Stomach (tissue), 8 donors: ENCODE measurements at regions not wholly inside any gene's neighbourhood (a gene's known extent, or its start where the extent isn't known, plus 50 kb on each side); places are given as distances from the start of the nearest gene placed in this dataset.
"Not testable (repeated sequence)": the region's sequence is repeated elsewhere in the genome, so short reads cannot be mapped to it uniquely, and the experiment has no call there.

Source experiments
- DNase-seq, 2 donors: peaks; one replicate each; pipeline versions ENCODE4 v3.0.0 to v3.0.0-alpha.2; 2013 to 2019
- H3K27ac ChIP-seq, 5 donors: fragments of 200-600 bp in 4 of 5; sonication (generic) in 4 of 5; one replicate each; pipeline ENCODE4 v1.5.1; 2013 to 2019; ENCODE audit warnings: mild to moderate bottlenecking in 1 of 5, moderate library complexity in 1 of 5
- H3K27me3 ChIP-seq, 3 donors: fragments of 200-600 bp; sonication (generic); one replicate each; pipeline ENCODE4 v1.5.1; 2017 to 2019; ENCODE audit warnings: mixed run types in 1 of 3
- H3K36me3 ChIP-seq, 4 donors: fragments of 200-600 bp; sonication (generic); 1 replicate in 3 of 4; 2 replicates in 1 of 4; pipeline ENCODE4 v1.5.1; 2016 to 2019
- H3K4me1 ChIP-seq, 4 donors: fragments of 200-600 bp; sonication (generic); one replicate each; pipeline ENCODE4 v1.5.1; 2016 to 2019
- H3K4me3 ChIP-seq, 4 donors: fragments of 200-600 bp; sonication (generic) in 3 of 4; one replicate each; pipeline ENCODE4 v1.5.1; 2016 to 2019; ENCODE audit warnings: mild to moderate bottlenecking in 1 of 4
- H3K9me3 ChIP-seq, 4 donors: fragments of 200-600 bp; sonication (generic); one replicate each; pipeline ENCODE4 v1.5.1; 2016 to 2019
- CTCF ChIP-seq, 7 experiments: fragments of 450-650 bp in 4 of 7; fragments of 200-600 bp in 3 of 7; sonication (generic) in 3 of 7; IDR thresholded peaks; one replicate each; pipeline ENCODE4 v1.5.1; 2016 to 2019; ENCODE audit warnings: antibody characterized with exemption in 7 of 7, control low read depth in 2 of 7, mild to moderate bottlenecking in 1 of 7
- EP300 ChIP-seq: sonication (generic); formaldehyde crosslinking; IDR thresholded peaks from one replicate; pipeline ENCODE4 v1.6.1; 2017; ENCODE audit warnings: antibody characterized with exemption
- POLR2A ChIP-seq, 4 donors: fragments of 450-650 bp; IDR thresholded peaks; one replicate each; pipeline ENCODE4 v1.6.1; 2016; ENCODE audit warnings: antibody characterized with exemption in 4 of 4, control low read depth in 2 of 4, mild to moderate bottlenecking in 1 of 4, moderate library complexity in 1 of 4
- POLR2AphosphoS5 ChIP-seq, 3 donors: sonication (generic); formaldehyde crosslinking; IDR thresholded peaks; one replicate each; pipeline ENCODE4 v1.6.1; 2016; ENCODE audit warnings: antibody characterized with exemption in 3 of 3
- WGBS, 5 donors: extraction: QIAGEN DNeasy Blood & Tissue Kit in 3 of 5; methylation state at CpG; one replicate each; pipeline versions ENCODE4 v1.1.5 to v1.1.7; 2013 to 2018; 5-methylcytosine and 5-hydroxymethylcytosine counted together
- intact Hi-C: fragments of 100-400 bp; cut with DNase I; formaldehyde crosslinking; loops from one replicate; pipeline ENCODE4 v1.15.1; 2023; ENCODE audit warnings: low total_unique reads
- donor health status: healthy with polysubstance abuse.
- donor health status: Bipolar disorder and iron deficiency.
- donor health status: healthy.

GRCh38 chr2:53509831-53510388 lies 257.7 kb upstream of the CHAC2 start:
- Histone ChIP-seq H3K27me3 (no peaks in the 10 kb centered on the region), H3K27ac (no peak overlapping the region), H3K4me1 (no peaks in the 10 kb centered on the region), H3K9me3 (no peaks in the 10 kb centered on the region), H3K4me3 (no peak overlapping the region), H3K36me3 (no peaks in the 10 kb centered on the region)
- DNase-seq, result no peak
- TF ChIP-seq CTCF (IDR thresholded peaks at IDR 0.05), result no peak
- TF ChIP-seq EP300, result no peak
- TF ChIP-seq POLR2AphosphoS5 (IDR thresholded peaks at IDR 0.05), result no peak
- no peak for TF ChIP-seq POLR2A (IDR thresholded peaks at IDR 0.05)
- WGBS, 5 donors, result 71 to 84% (median 73%) methylated on average over 9 of the region's 9 CpGs
- intact Hi-C loops, result no loop called here

- Histone ChIP-seq H3K4me3 (no peak overlapping the region), H3K27ac (no peak overlapping the region), H3K27me3 (no peaks in the 10 kb centered on the region), H3K9me3 (no peaks in the 10 kb centered on the region), H3K4me1 (no peaks in the 10 kb centered on the region), H3K36me3 (no peaks in the 10 kb centered on the region)
- TF ChIP-seq CTCF (IDR thresholded peaks at IDR 0.05), result no peak
- no peak for TF ChIP-seq POLR2A (IDR thresholded peaks at IDR 0.05)
- no peak for TF ChIP-seq EP300
- no peak for TF ChIP-seq POLR2AphosphoS5 (IDR thresholded peaks at IDR 0.05)
- no peak for DNase-seq
- intact Hi-C loops, result no loop called here
- WGBS, 5 donors, result 74 to 86% (median 77%) methylated on average over 3 of the region's 3 CpGs
Observed at GRCh38 chr2:53508667-53509066, 258.9 kb upstream of the CHAC2 start.

GRCh38 chr2:53507070-53507469 lies 260.5 kb upstream of the CHAC2 start:
- H3K36me3 ChIP-seq, H3K4me3 ChIP-seq, H3K9me3 ChIP-seq, H3K27me3 ChIP-seq, intact Hi-C loops, H3K27ac ChIP-seq, H3K4me1 ChIP-seq, DNase-seq: not testable (repeated sequence)
- WGBS, 5 donors, result 73 to 82% (median 80%) methylated on average over 3 of the region's 3 CpGs

GRCh38 chr2:53505826-53506225 lies 261.8 kb upstream of the CHAC2 start:
- Histone ChIP-seq H3K4me3 (no peak overlapping the region), H3K36me3 (no peaks in the 10 kb centered on the region), H3K9me3 (no peaks in the 10 kb centered on the region), H3K27ac (no peak overlapping the region), H3K4me1 (no peaks in the 10 kb centered on the region), H3K27me3 (no peaks in the 10 kb centered on the region)
- DNase-seq, result no peak
- intact Hi-C loops, result no loop called here
- WGBS, 5 donors, result 73 to 79% (median 76%) methylated on average over 3 of the region's 3 CpGs
- TF ChIP-seq EP300, result no peak
- TF ChIP-seq CTCF (IDR thresholded peaks at IDR 0.05), result no peak

GRCh38 chr2:53504507-53504906 lies 263.1 kb upstream of the CHAC2 start:
- WGBS, 5 donors, result 34 to 67% (median 55%) methylated on average over 3 of the region's 3 CpGs
- intact Hi-C loops, result no loop called here
- no peak for DNase-seq

More at GRCh38 chr2:53504507-53504906, 263.1 kb upstream of the CHAC2 start:
- H3K9me3 ChIP-seq, result no peaks in the 10 kb centered on the region
- no peaks in the 10 kb centered on the region for H3K36me3 ChIP-seq
- H3K4me1 ChIP-seq, result peaks cover 0 to 12% (median 5%) of the 10 kb centered on the region in 4 donors
- no peak overlapping the region for H3K4me3 ChIP-seq
- TF ChIP-seq CTCF (IDR thresholded peaks at IDR 0.05) (no peak), POLR2AphosphoS5 (IDR thresholded peaks at IDR 0.05) (no peak), POLR2A (IDR thresholded peaks at IDR 0.05) (no peak), EP300 (no peak)
- H3K27me3 ChIP-seq, result no peaks in the 10 kb centered on the region
- H3K27ac ChIP-seq, result no peak overlapping the region
